GM23248 (cell line): ENCODE measurements at regions not wholly inside any gene's neighbourhood (a gene's known extent, or its start where the extent isn't known, plus 50 kb on each side); places are given as distances from the start of the nearest gene placed in this dataset.
"Not testable (repeated sequence)": the region's sequence is repeated elsewhere in the genome, so short reads cannot be mapped to it uniquely, and the experiment has no call there.

ENCODE experiments used
- DNase-seq: peaks from one replicate; pipeline ENCODE4 v3.0.0-alpha.2; 2015
- H2AFZ ChIP-seq: fragments of 200-600 bp; sonication (generic); 2 replicates; pipeline ENCODE4 v1.6.1; 2016; ENCODE audit warnings: antibody characterized with exemption
- H3F3A ChIP-seq: fragments of 200-600 bp; sonication (generic); 2 replicates; pipeline ENCODE4 v1.6.1; 2016; ENCODE audit warnings: mild to moderate bottlenecking, antibody characterized with exemption, mixed run types; ENCODE audit not compliant: insufficient read depth
- H3K27ac ChIP-seq: fragments of 200-600 bp; sonication (generic); 2 replicates; pipeline ENCODE4 v1.5.1; 2016; ENCODE audit warnings: mild to moderate bottlenecking
- H3K27me3 ChIP-seq: fragments of 200-600 bp; sonication (generic); replicated peaks from 2 replicates; pipeline ENCODE4 v1.6.1; 2016; ENCODE audit warnings: mild to moderate bottlenecking; ENCODE audit not compliant: insufficient read depth
- H3K36me3 ChIP-seq: fragments of 200-600 bp; sonication (generic); 2 replicates; pipeline ENCODE4 v1.6.1; 2016; ENCODE audit warnings: low read depth, mild to moderate bottlenecking
- H3K4me1 ChIP-seq: fragments of 200-600 bp; sonication (generic); 2 replicates; pipeline ENCODE4 v1.6.1; 2016; ENCODE audit warnings: mild to moderate bottlenecking; ENCODE audit not compliant: insufficient read depth
- H3K4me2 ChIP-seq: fragments of 200-600 bp; sonication (generic); one replicate; pipeline ENCODE4 v1.6.1; 2016; ENCODE audit warnings: mild to moderate bottlenecking; ENCODE audit not compliant: unreplicated experiment
- H3K4me3 ChIP-seq: fragments of 200-600 bp; sonication (generic); 2 replicates; pipeline ENCODE4 v1.5.1; 2016; ENCODE audit warnings: mild to moderate bottlenecking
- H3K79me2 ChIP-seq: fragments of 200-600 bp; sonication (generic); 2 replicates; pipeline ENCODE4 v1.6.1; 2016; ENCODE audit warnings: mild to moderate bottlenecking; ENCODE audit not compliant: insufficient read depth
- H3K9ac ChIP-seq: fragments of 200-600 bp; sonication (generic); 2 replicates; pipeline ENCODE4 v1.6.1; 2016; ENCODE audit warnings: mild to moderate bottlenecking
- H3K9me2 ChIP-seq: fragments of 200-600 bp; sonication (generic); 2 replicates; pipeline ENCODE4 v1.6.1; 2016; ENCODE audit warnings: mixed run types, mild to moderate bottlenecking, moderate library complexity; ENCODE audit not compliant: insufficient read depth
- H3K9me3 ChIP-seq: fragments of 200-600 bp; sonication (generic); one replicate; pipeline ENCODE4 v1.6.1; 2017; ENCODE audit warnings: low read depth
- H4K20me1 ChIP-seq: fragments of 200-600 bp; sonication (generic); 2 replicates; pipeline ENCODE4 v1.6.0; 2016; ENCODE audit not compliant: insufficient read depth
- EZH2 ChIP-seq: fragments of 200-600 bp; sonication (generic); IDR thresholded peaks from 2 replicates; pipeline ENCODE4 v1.6.1; 2018; ENCODE audit warnings: antibody characterized with exemption, mild to moderate bottlenecking; ENCODE audit not compliant: insufficient read depth, poor library complexity, severe bottlenecking
- EZH2phosphoT487 ChIP-seq: fragments of 200-600 bp; sonication (generic); IDR thresholded peaks from 2 replicates; pipeline ENCODE4 v1.6.1; 2018; ENCODE audit warnings: antibody characterized with exemption, moderate library complexity, mild to moderate bottlenecking, low read depth; ENCODE audit not compliant: insufficient read depth
- WGBS, 2 experiments: methylation state at CpG; one replicate each; pipeline ENCODE4 v1.1.6; 2015 to 2017; ENCODE audit warnings: low lambda C conversion rate in 2 of 2, low coverage in 1 of 2; ENCODE audit errors: missing lambda C conversion rate in 2 of 2; 5-methylcytosine and 5-hydroxymethylcytosine counted together
- in situ Hi-C: fragments of 300-500 bp; cut with MboI; formaldehyde crosslinking; loops from 2 replicates; pipeline ENCODE4 v1.15.0; 2020

GRCh38 chr14:70245026-70245425 lies 56.3 kb upstream of the SLC8A3 start:
- no peaks in the 10 kb centered on the region for H3K27me3 ChIP-seq
- H3K4me2 ChIP-seq, result no peak overlapping the region
- no peak overlapping the region for H2AFZ ChIP-seq
- in situ Hi-C loops, result no loop called here
- H3K36me3 ChIP-seq, result no peaks in the 10 kb centered on the region
- no peaks in the 10 kb centered on the region for H3K4me1 ChIP-seq
- no peak overlapping the region for H3K4me3 ChIP-seq
- 58 to 61% methylated on average over 2 of the region's 2 CpGs for WGBS, 2 experiments
- H3K9me2 ChIP-seq, result no peaks in the 10 kb centered on the region
- H3F3A ChIP-seq, result no peaks in the 10 kb centered on the region
- no peaks in the 10 kb centered on the region for H3K9me3 ChIP-seq
- DNase-seq, result no peak
- no peaks in the 10 kb centered on the region for H4K20me1 ChIP-seq
- no peak overlapping the region for H3K27ac ChIP-seq
- H3K9ac ChIP-seq, result no peak overlapping the region
- no peaks in the 10 kb centered on the region for H3K79me2 ChIP-seq
- TF ChIP-seq EZH2 (no peak), EZH2phosphoT487 (no peak)

GRCh38 chr14:70239802-70240201 lies 51.1 kb upstream of the SLC8A3 start:
- Histone ChIP-seq H3K9me2 (no peaks in the 10 kb centered on the region), H3K4me1 (no peaks in the 10 kb centered on the region), H3K27ac (no peak overlapping the region), H3K27me3 (no peaks in the 10 kb centered on the region), H3K79me2 (no peaks in the 10 kb centered on the region), H3K4me2 (no peak overlapping the region), H2AFZ (no peak overlapping the region), H4K20me1 (no peaks in the 10 kb centered on the region), H3K9ac (no peak overlapping the region), H3K36me3 (no peaks in the 10 kb centered on the region), H3F3A (no peaks in the 10 kb centered on the region), H3K4me3 (no peak overlapping the region), H3K9me3 (no peaks in the 10 kb centered on the region)
- in situ Hi-C loops, result no loop called here
- 31 to 37% methylated on average over 3 of the region's 3 CpGs for WGBS, 2 experiments
- TF ChIP-seq EZH2 (no peak), EZH2phosphoT487 (no peak)
- DNase-seq, result no peak

DNA sequence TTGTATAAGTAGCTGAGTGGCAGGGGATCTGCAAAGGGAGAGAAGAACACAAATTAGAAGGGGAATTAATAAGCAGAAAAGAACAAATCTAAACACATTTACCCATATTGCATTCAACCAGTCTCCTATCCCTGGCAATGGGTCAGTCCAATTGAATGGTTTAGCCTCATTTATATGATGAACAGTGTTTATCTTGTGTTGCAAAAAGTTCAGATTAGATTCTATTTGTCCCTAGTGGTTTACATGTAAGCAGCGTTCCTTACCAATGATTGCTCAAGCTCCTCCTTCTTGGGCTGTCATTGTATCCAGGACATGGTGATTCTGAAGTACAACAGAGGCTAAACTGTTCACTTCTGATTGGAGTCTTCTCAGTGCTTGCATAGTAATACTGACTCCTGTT lies 49.9 kb upstream of the SLC8A3 start:
- H3K27ac ChIP-seq, H4K20me1 ChIP-seq, H2AFZ ChIP-seq, H3K4me1 ChIP-seq, H3K27me3 ChIP-seq, H3K79me2 ChIP-seq, H3K36me3 ChIP-seq, H3K9ac ChIP-seq, H3K4me3 ChIP-seq, in situ Hi-C loops, H3K4me2 ChIP-seq, H3K9me2 ChIP-seq, DNase-seq, H3K9me3 ChIP-seq, H3F3A ChIP-seq: not testable (repeated sequence)
- WGBS, 2 experiments, result 0% methylated on average over 1 of the region's 1 CpG
